Upper lobe of left lung (tissue), 6 donors: ENCODE measurements at regions not wholly inside any gene's neighbourhood (a gene's known extent, or its start where the extent isn't known, plus 50 kb on each side); places are given as distances from the start of the nearest gene placed in this dataset.

Experiments used
- ATAC-seq, 2 donors: fragments of 200-7000 bp; cut with Tn5 transposase; one replicate each; pipeline ENCODE4 v1.9.1; 2022; ENCODE audit warnings: mild to moderate bottlenecking in 2 of 2, moderate library complexity in 2 of 2; ENCODE audit not compliant: low FRiP score in 2 of 2
- DNase-seq, 2 donors: peaks; one replicate each; pipeline ENCODE4 v3.0.0-alpha.2; 2019 to 2020
- H3K27ac ChIP-seq, 4 donors: fragments of 200-600 bp; sonication (generic); one replicate each; pipeline ENCODE4 v1.5.1; 2016 to 2019
- H3K27me3 ChIP-seq, 4 donors: fragments of 200-600 bp; sonication (generic); one replicate each; pipeline ENCODE4 v1.5.1; 2017 to 2019
- H3K36me3 ChIP-seq, 4 donors: fragments of 200-600 bp; sonication (generic); one replicate each; pipeline ENCODE4 v1.5.1; 2016 to 2019
- H3K4me1 ChIP-seq, 4 donors: fragments of 200-600 bp; sonication (generic); one replicate each; pipeline ENCODE4 v1.5.1; 2018 to 2019
- H3K4me3 ChIP-seq, 4 donors: fragments of 200-600 bp; sonication (generic); one replicate each; pipeline ENCODE4 v1.5.1; 2017 to 2019; ENCODE audit warnings: mild to moderate bottlenecking in 2 of 4, moderate library complexity in 1 of 4
- H3K9me3 ChIP-seq, 4 donors: fragments of 200-600 bp; sonication (generic); one replicate each; pipeline ENCODE4 v1.5.1; 2018 to 2019
- CTCF ChIP-seq, 6 experiments: fragments of 450-650 bp in 4 of 6; fragments of 200-600 bp in 2 of 6; sonication (generic) in 2 of 6; IDR thresholded peaks; one replicate each; pipeline ENCODE4 v1.5.1; 2016 to 2019; ENCODE audit warnings: antibody characterized with exemption in 6 of 6
- EP300 ChIP-seq, 4 donors: sonication (generic); formaldehyde crosslinking; IDR thresholded peaks; one replicate each; pipeline ENCODE4 v1.5.1; 2017; ENCODE audit warnings: antibody characterized with exemption in 4 of 4, control low read depth in 2 of 4
- POLR2A ChIP-seq, 4 donors: fragments of 450-650 bp; IDR thresholded peaks; one replicate each; pipeline ENCODE4 v1.5.1; 2016 to 2017; ENCODE audit warnings: antibody characterized with exemption in 4 of 4, mild to moderate bottlenecking in 2 of 4
- POLR2AphosphoS5 ChIP-seq, 2 donors: sonication (generic); formaldehyde crosslinking; IDR thresholded peaks; one replicate each; pipeline ENCODE4 v1.5.1; 2017; ENCODE audit warnings: antibody characterized with exemption in 2 of 2
- WGBS, 2 donors: methylation state at CpG; one replicate each; pipeline ENCODE4 v1.1.5; 2017 to 2018; 5-methylcytosine and 5-hydroxymethylcytosine counted together
- donor health status: DM: no; HTN: no; CAD: no; lungs with moderate emphysema.
- donor health status: DM: no; HTN: yes; CAD: no; lungs with severe emphysema.

DNA sequence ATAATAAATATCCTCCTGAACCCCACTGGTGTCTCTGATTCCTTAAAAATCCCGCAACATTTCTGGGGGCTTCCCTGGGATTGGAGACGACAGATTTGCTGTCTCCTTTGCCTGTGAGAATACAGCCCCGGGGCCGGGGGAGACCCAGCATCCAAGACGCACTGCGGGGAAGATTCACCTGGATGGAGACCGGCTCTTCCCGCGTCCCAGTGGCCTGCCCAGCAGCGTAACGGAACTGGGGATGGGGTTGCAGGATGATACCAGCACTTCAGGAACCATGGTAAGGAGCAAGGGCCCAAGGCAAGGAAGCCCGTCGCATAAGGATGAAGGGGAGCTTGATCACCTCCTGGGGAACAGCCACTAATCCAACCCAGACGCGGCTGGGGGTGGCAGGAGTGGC, 53.3 kb upstream of the OR4C15 start:
- Histone ChIP-seq H3K9me3 (peaks cover 0 to 19% (median 4%) of the 10 kb centered on the region in 4 donors), H3K27ac (no peak overlapping the region), H3K4me1 (no peaks in the 10 kb centered on the region), H3K4me3 (no peak overlapping the region), H3K36me3 (no peaks in the 10 kb centered on the region), H3K27me3 (no peaks in the 10 kb centered on the region)
- ATAC-seq (no peak), DNase-seq (peak in 1 of 2 donors; percentile 41)
- 89 to 91% methylated on average over 15 of the region's 15 CpGs for WGBS, 2 donors
- TF ChIP-seq POLR2A (IDR thresholded peaks at IDR 0.05) (no peak), POLR2AphosphoS5 (IDR thresholded peaks at IDR 0.05) (no peak), CTCF (IDR thresholded peaks at IDR 0.05) (no peak), EP300 (IDR thresholded peaks at IDR 0.05) (no peak)

- Histone ChIP-seq H3K9me3 (peaks cover 0 to 6% (median 0%) of the 10 kb centered on the region in 4 donors), H3K27me3 (no peaks in the 10 kb centered on the region), H3K36me3 (no peaks in the 10 kb centered on the region), H3K4me3 (no peak overlapping the region), H3K27ac (no peak overlapping the region), H3K4me1 (no peaks in the 10 kb centered on the region)
- TF ChIP-seq CTCF (IDR thresholded peaks at IDR 0.05): no peak
- 54 to 87% methylated on average over 3 of the region's 3 CpGs for WGBS, 2 donors
- ATAC-seq (no peak), DNase-seq (no peak)
Measured at GRCh38 chr11:55503449-55503848, 50.8 kb upstream of the OR4C15 start.
